ENCODE measurements at regions not wholly inside any gene's neighbourhood (a gene's known extent, or its start where the extent isn't known, plus 50 kb on each side); places are given as distances from the start of the nearest gene placed in this dataset.

DNA sequence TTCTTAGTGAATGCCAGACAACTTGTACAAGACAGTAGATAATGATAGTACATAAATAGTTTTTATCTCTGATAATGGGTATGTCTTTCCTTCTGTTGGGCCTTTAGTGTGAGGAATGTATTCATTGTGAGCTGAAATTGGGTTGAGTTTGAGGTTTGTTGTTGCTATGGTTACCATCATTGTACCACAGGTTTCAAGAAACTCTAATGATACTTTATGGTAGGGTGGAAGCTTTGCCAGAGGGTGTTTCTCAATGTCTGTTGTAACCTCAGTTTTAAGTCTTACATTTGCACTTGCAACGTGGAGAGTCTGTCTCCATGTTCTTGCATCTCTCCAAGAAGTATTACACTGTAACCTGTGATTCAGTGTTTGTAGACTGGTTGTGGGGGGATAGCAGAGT, 1550.1 kb downstream of the MAT2B start:
- TF ChIP-seq, protein P1, sequence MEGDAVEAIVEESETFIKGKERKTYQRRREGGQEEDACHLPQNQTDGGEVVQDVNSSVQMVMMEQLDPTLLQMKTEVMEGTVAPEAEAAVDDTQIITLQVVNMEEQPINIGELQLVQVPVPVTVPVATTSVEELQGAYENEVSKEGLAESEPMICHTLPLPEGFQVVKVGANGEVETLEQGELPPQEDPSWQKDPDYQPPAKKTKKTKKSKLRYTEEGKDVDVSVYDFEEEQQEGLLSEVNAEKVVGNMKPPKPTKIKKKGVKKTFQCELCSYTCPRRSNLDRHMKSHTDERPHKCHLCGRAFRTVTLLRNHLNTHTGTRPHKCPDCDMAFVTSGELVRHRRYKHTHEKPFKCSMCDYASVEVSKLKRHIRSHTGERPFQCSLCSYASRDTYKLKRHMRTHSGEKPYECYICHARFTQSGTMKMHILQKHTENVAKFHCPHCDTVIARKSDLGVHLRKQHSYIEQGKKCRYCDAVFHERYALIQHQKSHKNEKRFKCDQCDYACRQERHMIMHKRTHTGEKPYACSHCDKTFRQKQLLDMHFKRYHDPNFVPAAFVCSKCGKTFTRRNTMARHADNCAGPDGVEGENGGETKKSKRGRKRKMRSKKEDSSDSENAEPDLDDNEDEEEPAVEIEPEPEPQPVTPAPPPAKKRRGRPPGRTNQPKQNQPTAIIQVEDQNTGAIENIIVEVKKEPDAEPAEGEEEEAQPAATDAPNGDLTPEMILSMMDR (IDR thresholded peaks at IDR 0.05; ENCODE audit: borderline replicate concordance, insufficient read depth, low read depth, low read length) = no peak
- H3K4me3 ChIP-seq (ENCODE audit: low read depth, low read length) = no peak overlapping the region

DNA sequence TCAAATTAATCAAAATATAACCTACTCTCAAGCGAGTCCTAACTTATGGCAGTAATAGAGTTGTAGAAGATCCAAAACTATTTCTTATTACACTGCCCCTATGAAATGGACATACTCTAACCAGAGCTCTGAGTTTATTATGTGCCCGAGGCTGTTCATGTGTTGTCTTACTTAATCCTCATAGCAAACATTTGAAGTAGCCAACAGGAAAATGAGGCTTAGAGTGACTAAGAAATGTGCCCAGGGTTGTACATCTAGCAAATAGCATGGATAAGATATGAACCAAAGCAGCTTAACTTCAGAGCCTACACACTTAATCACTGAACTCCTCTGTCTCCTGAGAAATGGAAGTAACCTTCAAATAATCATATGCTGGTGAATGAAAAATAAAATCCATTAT, 1551.7 kb downstream of the MAT2B start:
- TF ChIP-seq, protein P1 (IDR thresholded peaks at IDR 0.05; ENCODE audit: borderline replicate concordance, insufficient read depth, low read depth, low read length) = no peak
- no peak overlapping the region for H3K4me3 ChIP-seq (ENCODE audit: low read depth, low read length)

- TF ChIP-seq, protein P1 (IDR thresholded peaks at IDR 0.05; ENCODE audit: borderline replicate concordance, insufficient read depth, low read depth, low read length) = no peak
- no peak overlapping the region for H3K4me3 ChIP-seq (ENCODE audit: low read depth, low read length)
Observed at GRCh38 chr5:165066751-165067385, 1561.4 kb downstream of the MAT2B start.

DNA sequence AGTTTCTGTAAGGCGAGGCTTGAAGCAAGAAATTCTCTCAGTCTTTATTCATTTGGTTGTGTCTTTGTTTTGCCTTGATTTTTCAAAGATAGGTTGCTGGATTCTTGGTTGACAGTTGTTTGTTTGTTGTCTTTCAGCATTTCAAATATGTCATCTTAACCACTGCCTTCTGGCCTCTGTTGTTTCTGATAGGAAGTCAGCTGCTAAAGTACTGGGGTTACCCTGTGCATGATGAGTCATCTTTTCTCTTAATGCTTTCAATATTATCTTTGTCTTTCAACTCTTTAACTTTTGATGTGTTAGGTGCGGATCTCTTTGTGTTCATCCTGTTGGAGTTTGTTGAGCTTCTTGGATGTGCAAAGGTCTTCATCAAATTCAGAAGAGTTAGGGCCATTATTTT, 1571.3 kb downstream of the MAT2B start:
- H3K4me3 ChIP-seq (ENCODE audit: low read depth, low read length) = no peak overlapping the region
- TF ChIP-seq, protein P1 (IDR thresholded peaks at IDR 0.05; ENCODE audit: borderline replicate concordance, insufficient read depth, low read depth, low read length) = no peak

- no peak overlapping the region for H3K4me3 ChIP-seq (ENCODE audit: low read depth, low read length)
- TF ChIP-seq, protein P1 (IDR thresholded peaks at IDR 0.05; ENCODE audit: borderline replicate concordance, insufficient read depth, low read depth, low read length) = no peak
Observed at GRCh38 chr5:165079389-165079788, 1574.0 kb downstream of the MAT2B start.

- TF ChIP-seq, protein P1 (IDR thresholded peaks at IDR 0.05; ENCODE audit: borderline replicate concordance, insufficient read depth, low read depth, low read length) = no peak
- no peak overlapping the region for H3K4me3 ChIP-seq (ENCODE audit: low read depth, low read length)
Observed at GRCh38 chr5:165083394-165083793, 1578.0 kb downstream of the MAT2B start.

- TF ChIP-seq, protein P1 (IDR thresholded peaks at IDR 0.05; ENCODE audit: borderline replicate concordance, insufficient read depth, low read depth, low read length) = no peak
Observed at GRCh38 chr5:165086465-165086864, 1581.0 kb downstream of the MAT2B start.

More at GRCh38 chr5:165086465-165086864, 1581.0 kb downstream of the MAT2B start:
- H3K4me3 ChIP-seq (ENCODE audit: low read depth, low read length) = no peak overlapping the region

Data from GM12875 (cell line).